ENCODE measurements at regions not wholly inside any gene's neighbourhood (a gene's known extent, or its start where the extent isn't known, plus 50 kb on each side); places are given as distances from the start of the nearest gene placed in this dataset.

DNA sequence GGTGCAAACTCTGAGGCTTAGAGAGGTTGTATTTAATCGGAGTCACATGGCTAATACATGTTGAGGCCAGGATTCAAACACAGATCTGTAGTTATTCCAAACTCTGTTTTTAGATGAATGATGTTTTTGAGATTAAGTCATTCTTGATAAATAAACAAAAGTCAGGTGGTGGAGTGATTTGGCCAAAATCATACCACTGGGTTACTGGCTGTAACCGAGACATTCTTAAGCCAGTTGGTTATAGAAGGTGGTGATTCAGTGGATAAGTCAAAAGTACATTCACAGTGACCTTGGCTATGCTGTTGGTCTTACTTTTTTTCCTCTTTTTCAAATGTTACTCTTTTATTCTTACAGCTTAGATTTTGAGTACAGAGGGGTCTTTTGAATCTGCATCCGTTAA is 361.4 kb downstream of the KIF20B start:
- TF ChIP-seq, protein P1, sequence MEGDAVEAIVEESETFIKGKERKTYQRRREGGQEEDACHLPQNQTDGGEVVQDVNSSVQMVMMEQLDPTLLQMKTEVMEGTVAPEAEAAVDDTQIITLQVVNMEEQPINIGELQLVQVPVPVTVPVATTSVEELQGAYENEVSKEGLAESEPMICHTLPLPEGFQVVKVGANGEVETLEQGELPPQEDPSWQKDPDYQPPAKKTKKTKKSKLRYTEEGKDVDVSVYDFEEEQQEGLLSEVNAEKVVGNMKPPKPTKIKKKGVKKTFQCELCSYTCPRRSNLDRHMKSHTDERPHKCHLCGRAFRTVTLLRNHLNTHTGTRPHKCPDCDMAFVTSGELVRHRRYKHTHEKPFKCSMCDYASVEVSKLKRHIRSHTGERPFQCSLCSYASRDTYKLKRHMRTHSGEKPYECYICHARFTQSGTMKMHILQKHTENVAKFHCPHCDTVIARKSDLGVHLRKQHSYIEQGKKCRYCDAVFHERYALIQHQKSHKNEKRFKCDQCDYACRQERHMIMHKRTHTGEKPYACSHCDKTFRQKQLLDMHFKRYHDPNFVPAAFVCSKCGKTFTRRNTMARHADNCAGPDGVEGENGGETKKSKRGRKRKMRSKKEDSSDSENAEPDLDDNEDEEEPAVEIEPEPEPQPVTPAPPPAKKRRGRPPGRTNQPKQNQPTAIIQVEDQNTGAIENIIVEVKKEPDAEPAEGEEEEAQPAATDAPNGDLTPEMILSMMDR (optimal IDR thresholded peaks at IDR 0.05 in 1 of 3, IDR thresholded peaks at IDR 0.05 in 1 of 3, conservative IDR thresholded peaks at IDR 0.05 in 1 of 3; ENCODE audit: extremely low read depth in 1 of 3, insufficient read depth in 2 of 3, low read length in 3 of 3), result no peak
- TF ChIP-seq EZH2 (IDR thresholded peaks at IDR 0.05; ENCODE audit: low read length), result no peak
